DOHH2 (cell line): ENCODE measurements at regions not wholly inside any gene's neighbourhood (a gene's known extent, or its start where the extent isn't known, plus 50 kb on each side); places are given as distances from the start of the nearest gene placed in this dataset.

ENCODE experiments used
- H3F3A ChIP-seq: fragments of 200-600 bp; sonication (generic), shearing (Covaris generic); 2 replicates; pipeline ENCODE4 v1.6.0; 2016; ENCODE audit warnings: antibody characterized with exemption, mild to moderate bottlenecking; ENCODE audit not compliant: control insufficient read depth, insufficient read depth
- H3K27ac ChIP-seq: fragments of 200-600 bp; sonication (generic); 2 replicates; pipeline ENCODE4 v1.5.1; 2014; ENCODE audit warnings: low read depth, mild to moderate bottlenecking, low read length, moderate library complexity
- H3K27me3 ChIP-seq: fragments of 200-600 bp; sonication (generic); 2 replicates; pipeline ENCODE4 v1.6.1; 2014; ENCODE audit warnings: mild to moderate bottlenecking, low read length, mixed read lengths; ENCODE audit not compliant: control insufficient read depth
- H3K36me3 ChIP-seq: fragments of 200-600 bp; sonication (generic); 2 replicates; pipeline ENCODE4 v1.6.1; 2014; ENCODE audit warnings: mild to moderate bottlenecking, low read length, moderate library complexity, mixed read lengths; ENCODE audit not compliant: control insufficient read depth
- H3K4me1 ChIP-seq: fragments of 200-600 bp; sonication (generic); 2 replicates; pipeline ENCODE4 v1.6.1; 2014; ENCODE audit warnings: mild to moderate bottlenecking, low read length, mixed read lengths; ENCODE audit not compliant: control insufficient read depth
- H3K4me2 ChIP-seq: fragments of 200-600 bp; sonication (generic); 2 replicates; pipeline ENCODE4 v1.6.0; 2014; ENCODE audit warnings: mild to moderate bottlenecking, low read length, moderate library complexity
- H3K4me3 ChIP-seq: fragments of 200-600 bp; sonication (generic); 2 replicates; pipeline ENCODE4 v1.5.1; 2014; ENCODE audit warnings: mild to moderate bottlenecking, low read length, mixed read lengths
- H3K79me2 ChIP-seq: fragments of 200-600 bp; sonication (generic); 2 replicates; pipeline ENCODE4 v1.6.1; 2014; ENCODE audit warnings: mild to moderate bottlenecking, low read length, mixed read lengths; ENCODE audit not compliant: control insufficient read depth
- H3K9me2 ChIP-seq: fragments of 200-600 bp; sonication (generic); replicated peaks from 2 replicates; pipeline ENCODE4 v1.6.1; 2014; ENCODE audit warnings: mild to moderate bottlenecking, low read length, mixed read lengths; ENCODE audit not compliant: control insufficient read depth
- H3K9me3 ChIP-seq: fragments of 200-600 bp; sonication (generic); 2 replicates; pipeline ENCODE4 v1.6.1; 2014; ENCODE audit warnings: antibody characterized with exemption, low read length, mixed read lengths; ENCODE audit not compliant: control insufficient read depth, insufficient read depth
- H4K20me1 ChIP-seq: fragments of 200-600 bp; sonication (generic); 2 replicates; pipeline ENCODE4 v1.6.0; 2014; ENCODE audit warnings: low read depth, mild to moderate bottlenecking, antibody characterized with exemption, low read length, moderate library complexity; ENCODE audit not compliant: control insufficient read depth, insufficient read depth
- CTCF ChIP-seq: fragments of 200-600 bp; sonication (generic); IDR thresholded peaks from one replicate; pipeline ENCODE4 v1.5.1; 2014; ENCODE audit warnings: antibody characterized with exemption, mild to moderate bottlenecking, low read depth, low read length; ENCODE audit not compliant: poor library complexity, severe bottlenecking
- EZH2phosphoT487 ChIP-seq: fragments of 200-600 bp; sonication (generic); IDR thresholded peaks from 2 replicates; pipeline ENCODE4 v1.6.1; 2017; ENCODE audit warnings: borderline replicate concordance, mild to moderate bottlenecking, antibody characterized with exemption, low read length, moderate library complexity, mixed read lengths

- Histone ChIP-seq H3K36me3 (no peaks in the 10 kb centered on the region), H4K20me1 (no peaks in the 10 kb centered on the region), H3K4me1 (no peaks in the 10 kb centered on the region), H3K79me2 (no peaks in the 10 kb centered on the region), H3K9me3 (no peaks in the 10 kb centered on the region), H3K4me2 (no peak overlapping the region), H3K4me3 (no peak overlapping the region), H3K27ac (no peak overlapping the region), H3K9me2 (no peaks in the 10 kb centered on the region), H3K27me3 (no peaks in the 10 kb centered on the region), H3F3A (no peaks in the 10 kb centered on the region)
- TF ChIP-seq EZH2phosphoT487: no peak
- TF ChIP-seq CTCF: no peak
Observed at GRCh38 chr4:86536151-86536550, 58.0 kb upstream of the PTPN13 start.

GRCh38 chr4:86542319-86543027, 51.6 kb upstream of the PTPN13 start:
- Histone ChIP-seq H3F3A (no peaks in the 10 kb centered on the region), H3K79me2 (no peaks in the 10 kb centered on the region), H3K4me3 (no peak overlapping the region), H3K27me3 (no peaks in the 10 kb centered on the region), H3K9me2 (no peaks in the 10 kb centered on the region), H3K4me1 (no peaks in the 10 kb centered on the region), H3K36me3 (no peaks in the 10 kb centered on the region), H3K27ac (no peak overlapping the region), H3K4me2 (no peak overlapping the region), H4K20me1 (no peaks in the 10 kb centered on the region), H3K9me3 (peaks cover 3% of the 10 kb centered on the region; the same call in 1 of the 2 replicates)
- TF ChIP-seq EZH2phosphoT487: no peak
- TF ChIP-seq CTCF: no peak

- Histone ChIP-seq H3F3A (no peaks in the 10 kb centered on the region), H3K4me2 (no peak overlapping the region), H3K9me3 (peaks cover 3% of the 10 kb centered on the region; the same call in 1 of the 2 replicates)
Observed at GRCh38 chr4:86543080-86543479, 51.0 kb upstream of the PTPN13 start.

More at GRCh38 chr4:86543080-86543479, 51.0 kb upstream of the PTPN13 start:
- TF ChIP-seq CTCF (no peak), EZH2phosphoT487 (no peak)
- no peaks in the 10 kb centered on the region for H3K79me2 ChIP-seq
- H3K27ac ChIP-seq: no peak overlapping the region
- no peaks in the 10 kb centered on the region for H3K4me1 ChIP-seq
- no peak overlapping the region for H3K4me3 ChIP-seq
- no peaks in the 10 kb centered on the region for H3K36me3 ChIP-seq
- no peaks in the 10 kb centered on the region for H3K27me3 ChIP-seq
- no peaks in the 10 kb centered on the region for H4K20me1 ChIP-seq
- no peaks in the 10 kb centered on the region for H3K9me2 ChIP-seq
